ENCODE measurements at regions not wholly inside any gene's neighbourhood (a gene's known extent, or its start where the extent isn't known, plus 50 kb on each side); places are given as distances from the start of the nearest gene placed in this dataset.

GRCh38 chr5:12625667-12626263, 721.5 kb upstream of the CTNND2 start:
- TF ChIP-seq CTCF (IDR thresholded peaks at IDR 0.05 in 2 of 3, conservative IDR thresholded peaks at IDR 0.05 in 1 of 3; ENCODE audit: borderline replicate concordance in 1 of 3, insufficient read depth in 1 of 3, low read depth in 2 of 3, low read length in 2 of 3) (no peak), POLR2A (IDR thresholded peaks at IDR 0.05; ENCODE audit: borderline replicate concordance, extremely low read depth, insufficient read depth, insufficient read length) (no peak), TCF7L2 (IDR thresholded peaks at IDR 0.05; ENCODE audit: borderline replicate concordance, extremely low read depth, insufficient read depth, insufficient read length) (no peak), EZH2 (IDR thresholded peaks at IDR 0.05) (no peak), ZBTB33 (IDR thresholded peaks at IDR 0.05; ENCODE audit: extremely low read depth, insufficient replicate concordance, low read length) (no peak), ZNF274 (IDR thresholded peaks at IDR 0.05; ENCODE audit: low read depth, low read length) (no peak), EGR1 (IDR thresholded peaks at IDR 0.05; ENCODE audit: low read depth) (no peak)

Data from HCT116 (cell line).